Activated T-cell treated with anti-CD3 and anti-CD28 coated beads, Interleukin-2, amount 50 U/mL, for 24 hours (primary cell): ENCODE measurements at regions not wholly inside any gene's neighbourhood (a gene's known extent, or its start where the extent isn't known, plus 50 kb on each side); places are given as distances from the start of the nearest gene placed in this dataset.
A peak's percentile ranks its signal among the peaks of the same experiment; 100 is the strongest.

Experiments used
- DNase-seq: peaks from one replicate; pipeline ENCODE4 v3.0.0-alpha.2; 2020
- H3K27ac Mint-ChIP-seq: 2 replicates; pipeline ENCODE4 v1.8.0; 2020; ENCODE audit warnings: mild to moderate bottlenecking, mixed read lengths
- H3K27me3 Mint-ChIP-seq: 2 replicates; pipeline ENCODE4 v1.8.0; 2020; ENCODE audit warnings: mixed read lengths
- H3K36me3 Mint-ChIP-seq: 2 replicates; pipeline ENCODE4 v1.8.0; 2020; ENCODE audit warnings: low read depth, mixed read lengths
- H3K4me1 Mint-ChIP-seq: 2 replicates; pipeline ENCODE4 v1.8.0; 2020; ENCODE audit warnings: low read depth, mixed read lengths
- H3K4me3 Mint-ChIP-seq: 2 replicates; pipeline ENCODE4 v1.8.0; 2020; ENCODE audit warnings: mild to moderate bottlenecking, moderate library complexity, mixed read lengths
- H3K9me3 Mint-ChIP-seq: 2 replicates; pipeline ENCODE4 v1.8.0; 2020; ENCODE audit warnings: mixed read lengths

DNA sequence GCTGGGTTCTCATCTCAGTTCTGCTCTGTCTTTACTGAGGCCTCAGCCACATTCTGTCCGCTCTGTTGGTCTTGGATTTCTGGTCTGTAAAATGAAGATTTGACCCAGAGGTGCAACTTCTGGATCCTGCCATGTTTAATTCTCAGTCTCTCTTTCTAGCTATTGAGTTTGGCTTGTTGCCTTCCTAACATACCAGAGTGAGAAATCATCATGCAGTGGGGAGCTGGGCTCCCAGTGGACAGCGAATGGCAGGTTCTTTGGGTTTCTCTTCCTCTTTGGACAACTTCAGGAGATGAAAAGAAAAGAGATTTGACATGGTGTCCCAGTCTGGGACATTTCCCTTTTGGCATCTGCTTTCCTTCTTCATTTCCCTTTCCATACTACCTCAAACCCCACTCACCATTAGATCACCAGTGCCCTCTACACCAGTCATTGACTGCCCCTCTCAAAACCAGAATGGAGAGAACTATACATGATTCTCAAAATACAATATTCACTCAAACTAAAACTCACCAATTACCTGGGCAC, 334.7 kb downstream of the ACTL7B start:
- no peak overlapping the region for H3K27ac Mint-ChIP-seq
- H3K4me3 Mint-ChIP-seq, result no peak overlapping the region
- H3K36me3 Mint-ChIP-seq, result no peaks in the 10 kb centered on the region
- no peaks in the 10 kb centered on the region for H3K9me3 Mint-ChIP-seq
- H3K27me3 Mint-ChIP-seq, result no peaks in the 10 kb centered on the region
- H3K4me1 Mint-ChIP-seq, result no peaks in the 10 kb centered on the region
- DNase-seq, result no peak

DNA sequence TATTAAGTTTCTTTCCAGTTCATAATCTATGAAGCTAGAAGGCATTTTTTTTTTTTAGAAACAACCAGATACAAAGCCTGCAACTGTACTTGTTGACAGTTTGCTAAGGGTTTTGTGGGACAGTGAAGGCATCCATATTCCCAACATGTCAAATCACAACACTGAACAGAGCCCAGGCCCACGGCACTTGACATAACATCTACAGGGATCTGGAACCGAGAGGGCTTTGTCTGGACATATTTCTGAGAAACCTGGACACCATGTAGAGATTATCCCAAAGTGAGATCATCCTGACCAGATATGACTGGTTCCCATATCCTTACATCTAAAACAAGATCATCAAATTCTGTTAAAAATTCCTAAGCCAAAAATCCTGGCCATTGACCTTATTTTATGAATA, 336.3 kb downstream of the ACTL7B start:
- Mint-ChIP-seq H3K27ac (no peak overlapping the region), H3K36me3 (no peaks in the 10 kb centered on the region), H3K9me3 (no peaks in the 10 kb centered on the region), H3K4me1 (no peaks in the 10 kb centered on the region), H3K4me3 (no peak overlapping the region), H3K27me3 (no peaks in the 10 kb centered on the region)
- no peak for DNase-seq

DNA sequence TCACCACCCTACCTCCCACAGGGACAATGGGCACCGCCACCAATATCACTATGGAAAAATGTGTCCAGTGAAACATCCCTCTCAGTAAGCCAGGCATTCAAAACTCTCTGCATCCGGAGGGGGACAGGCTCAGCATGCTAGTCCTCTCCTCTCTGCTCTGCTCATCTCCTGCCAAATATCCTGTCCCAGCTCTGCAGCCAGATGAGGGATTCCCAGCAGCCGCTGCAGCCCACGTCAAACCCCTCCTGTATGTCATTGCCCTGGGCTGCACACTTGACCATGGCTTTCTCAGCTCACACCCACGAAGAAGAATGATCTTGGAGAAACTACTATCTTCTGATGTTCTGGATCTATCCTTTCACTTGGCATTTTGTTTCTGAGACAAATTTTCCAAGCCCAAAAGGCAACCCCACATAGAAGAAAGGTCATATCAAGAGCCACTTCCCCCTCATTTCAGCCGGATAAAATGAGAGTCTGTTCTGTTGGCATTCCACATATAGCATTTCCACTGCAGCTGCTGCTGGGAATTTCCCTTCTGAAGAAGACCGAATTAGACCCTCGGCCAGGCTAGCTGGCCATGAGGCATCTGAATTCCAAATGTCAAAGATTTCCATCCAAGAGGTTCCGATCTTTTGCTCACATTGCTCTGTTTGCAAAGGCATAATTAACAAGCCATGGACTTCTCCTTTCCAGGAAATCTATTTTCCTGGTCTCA, 338.0 kb downstream of the ACTL7B start:
- H3K4me3 Mint-ChIP-seq, result no peak overlapping the region
- no peak overlapping the region for H3K27ac Mint-ChIP-seq
- no peaks in the 10 kb centered on the region for H3K4me1 Mint-ChIP-seq

DNA sequence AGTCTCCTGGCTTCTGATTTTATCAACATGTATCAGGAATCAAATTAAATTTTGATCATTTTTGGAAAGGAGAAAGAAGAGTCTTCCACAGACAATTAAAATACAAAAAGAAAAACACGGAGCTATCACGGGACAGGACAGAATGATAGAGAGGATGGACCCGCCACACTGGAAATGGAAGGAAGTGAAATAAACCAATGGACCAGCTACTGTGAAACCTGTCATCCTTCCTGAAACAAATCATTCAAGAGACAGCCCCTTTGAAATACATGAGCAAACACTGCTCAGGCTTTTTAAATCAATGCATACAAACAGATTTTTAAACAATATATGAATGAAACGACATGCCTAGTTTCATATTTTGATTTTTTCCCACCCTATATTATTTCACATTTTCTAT, 339.4 kb downstream of the ACTL7B start:
- Mint-ChIP-seq H3K27me3 (no peaks in the 10 kb centered on the region), H3K27ac (no peak overlapping the region), H3K4me3 (no peak overlapping the region), H3K4me1 (no peaks in the 10 kb centered on the region), H3K36me3 (no peaks in the 10 kb centered on the region), H3K9me3 (peaks cover 5% of the 10 kb centered on the region)
- no peak for DNase-seq

More for the DNA sequence above, 338.0 kb downstream of the ACTL7B start:
- no peaks in the 10 kb centered on the region for H3K27me3 Mint-ChIP-seq
- no peaks in the 10 kb centered on the region for H3K36me3 Mint-ChIP-seq
- H3K9me3 Mint-ChIP-seq, result no peaks in the 10 kb centered on the region
- no peak for DNase-seq

DNA sequence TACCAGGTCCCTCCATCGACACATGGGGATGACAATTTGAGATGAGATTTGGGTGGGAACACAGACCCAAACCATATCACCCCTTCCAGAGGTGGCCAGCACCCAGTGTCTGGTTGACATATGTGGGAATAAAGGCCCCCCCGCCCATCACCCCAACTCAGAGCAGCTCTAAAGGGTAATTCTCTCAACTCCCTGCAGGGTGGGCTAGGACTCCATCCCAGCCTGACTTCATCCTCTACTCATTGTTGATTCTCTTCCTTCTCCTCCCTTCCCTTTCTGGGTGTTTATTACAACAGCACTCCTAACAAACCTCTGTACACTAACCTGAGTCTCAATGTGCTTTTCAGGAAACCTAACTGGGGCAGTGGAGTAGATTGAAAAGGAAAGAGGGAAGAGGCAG, 339.9 kb downstream of the ACTL7B start:
- H3K9me3 Mint-ChIP-seq, result peaks cover 7% of the 10 kb centered on the region
- H3K27ac Mint-ChIP-seq, result no peak overlapping the region
- no peaks in the 10 kb centered on the region for H3K4me1 Mint-ChIP-seq
- no peaks in the 10 kb centered on the region for H3K36me3 Mint-ChIP-seq
- DNase-seq, result no peak
- H3K27me3 Mint-ChIP-seq, result no peaks in the 10 kb centered on the region
- H3K4me3 Mint-ChIP-seq, result no peak overlapping the region

DNA sequence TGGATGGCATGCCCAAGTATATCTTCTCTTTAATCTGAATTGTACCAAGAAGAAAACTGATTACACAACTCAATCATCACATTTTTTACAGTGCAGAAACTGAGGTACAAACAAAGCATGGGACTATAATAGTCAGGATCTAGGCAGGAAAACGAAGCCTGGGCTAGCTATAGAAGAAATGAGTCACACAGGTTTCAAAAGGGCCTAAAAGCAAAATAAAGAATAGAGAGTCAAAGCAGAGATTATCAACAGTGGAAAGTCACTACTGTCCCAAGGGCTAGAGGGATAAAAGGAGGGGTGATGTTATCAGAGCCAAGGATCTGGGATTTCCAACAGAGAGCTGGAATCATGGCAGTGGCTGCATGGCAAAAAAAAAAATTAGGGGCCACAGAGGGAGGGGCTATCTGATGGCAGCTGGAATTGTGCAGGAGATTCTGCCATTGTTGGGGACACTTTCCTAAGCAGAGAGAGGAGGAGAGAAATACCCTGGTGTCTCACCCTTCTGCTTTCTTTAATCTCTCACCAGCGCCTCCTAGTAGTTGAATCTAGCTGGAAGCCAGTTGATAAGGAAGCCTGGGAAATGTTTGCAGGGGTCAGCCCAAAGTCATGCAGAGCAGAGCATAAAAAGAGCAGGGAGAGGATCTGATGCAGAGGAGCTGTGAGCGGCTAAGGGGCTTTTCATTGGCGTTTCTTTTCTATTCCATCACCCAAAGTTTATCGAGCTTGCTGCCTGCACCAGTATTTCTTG, 343.2 kb downstream of the ACTL7B start:
- no peak overlapping the region for H3K27ac Mint-ChIP-seq
- H3K4me3 Mint-ChIP-seq, result no peak overlapping the region
- DNase-seq, result no peak
- no peaks in the 10 kb centered on the region for H3K4me1 Mint-ChIP-seq
- no peaks in the 10 kb centered on the region for H3K36me3 Mint-ChIP-seq
- H3K27me3 Mint-ChIP-seq, result no peaks in the 10 kb centered on the region
- peaks cover 11% of the 10 kb centered on the region for H3K9me3 Mint-ChIP-seq

DNA sequence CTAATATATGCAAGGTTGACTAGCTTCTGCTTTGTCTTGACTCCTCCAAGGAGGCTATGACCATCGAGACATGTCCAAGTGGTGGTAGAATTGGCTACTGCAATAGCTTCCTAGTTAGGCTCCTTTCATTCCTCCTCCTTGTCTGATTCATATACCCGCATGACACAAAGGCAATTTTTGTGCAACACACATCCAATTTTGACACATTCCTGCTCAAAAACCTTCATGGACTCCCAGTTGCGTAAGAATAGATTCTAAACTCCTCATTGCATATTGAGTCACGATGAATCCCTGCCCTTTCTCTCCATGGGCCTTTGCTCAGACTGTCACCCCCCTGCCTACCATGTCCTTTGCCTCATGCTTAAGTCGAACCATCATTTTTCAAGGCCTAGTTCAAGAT, 344.5 kb downstream of the ACTL7B start:
- DNase-seq, result no peak
- H3K4me3 Mint-ChIP-seq, result no peak overlapping the region
- no peak overlapping the region for H3K27ac Mint-ChIP-seq
- H3K27me3 Mint-ChIP-seq, result no peaks in the 10 kb centered on the region
- peaks cover 11% of the 10 kb centered on the region for H3K9me3 Mint-ChIP-seq
- H3K36me3 Mint-ChIP-seq, result no peaks in the 10 kb centered on the region
- H3K4me1 Mint-ChIP-seq, result no peaks in the 10 kb centered on the region

DNA sequence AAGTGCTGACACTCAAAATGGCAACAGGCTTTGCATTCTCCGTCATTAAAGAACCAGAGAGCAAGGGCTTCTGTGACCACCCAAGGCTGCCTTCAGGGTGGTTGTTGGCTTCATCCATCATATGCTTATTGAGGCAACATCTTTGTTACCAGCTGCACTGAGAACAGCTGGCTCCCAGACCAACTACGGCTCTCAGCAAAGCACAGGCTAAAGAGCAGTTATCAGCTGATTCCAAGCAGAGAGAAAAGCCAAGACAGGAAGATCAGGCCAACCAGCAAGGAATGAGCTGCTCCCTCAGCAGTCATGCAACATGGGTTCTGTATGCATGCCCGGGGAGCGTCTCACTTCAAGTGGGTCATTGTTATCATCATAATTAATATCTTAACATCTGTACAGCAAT, 358.9 kb downstream of the ACTL7B start:
- no peaks in the 10 kb centered on the region for H3K27me3 Mint-ChIP-seq

DNA sequence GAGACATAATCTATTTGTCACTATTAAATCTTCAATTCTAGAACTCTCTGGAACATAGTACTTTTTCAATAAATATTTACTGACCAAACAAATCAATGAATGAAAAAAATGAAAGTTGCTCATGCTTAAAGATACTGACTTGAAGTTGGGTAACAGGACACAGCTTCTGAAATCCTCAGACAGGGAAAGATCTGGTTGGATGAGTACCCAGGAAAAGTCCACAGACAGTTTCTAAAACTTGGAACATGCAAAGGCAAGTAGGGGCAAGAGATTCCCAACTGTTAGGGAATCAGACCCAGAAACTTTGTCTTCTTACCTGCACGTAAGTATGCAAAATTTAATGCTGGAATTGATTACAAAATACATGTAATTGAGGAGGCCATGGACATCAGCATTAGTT, 366.2 kb downstream of the ACTL7B start:
- H3K27me3 Mint-ChIP-seq, result no peaks in the 10 kb centered on the region
- no peak overlapping the region for H3K4me3 Mint-ChIP-seq
- H3K4me1 Mint-ChIP-seq, result no peaks in the 10 kb centered on the region
- no peaks in the 10 kb centered on the region for H3K36me3 Mint-ChIP-seq
- H3K27ac Mint-ChIP-seq, result no peak overlapping the region
- DNase-seq, result no peak
- H3K9me3 Mint-ChIP-seq, result peaks cover 11% of the 10 kb centered on the region

More for the DNA sequence above, 358.9 kb downstream of the ACTL7B start:
- Mint-ChIP-seq H3K27ac (no peak overlapping the region), H3K4me3 (no peak overlapping the region), H3K4me1 (no peaks in the 10 kb centered on the region), H3K36me3 (peaks cover 1% of the 10 kb centered on the region), H3K9me3 (peaks cover 13% of the 10 kb centered on the region)
- DNase-seq, result no peak

DNA sequence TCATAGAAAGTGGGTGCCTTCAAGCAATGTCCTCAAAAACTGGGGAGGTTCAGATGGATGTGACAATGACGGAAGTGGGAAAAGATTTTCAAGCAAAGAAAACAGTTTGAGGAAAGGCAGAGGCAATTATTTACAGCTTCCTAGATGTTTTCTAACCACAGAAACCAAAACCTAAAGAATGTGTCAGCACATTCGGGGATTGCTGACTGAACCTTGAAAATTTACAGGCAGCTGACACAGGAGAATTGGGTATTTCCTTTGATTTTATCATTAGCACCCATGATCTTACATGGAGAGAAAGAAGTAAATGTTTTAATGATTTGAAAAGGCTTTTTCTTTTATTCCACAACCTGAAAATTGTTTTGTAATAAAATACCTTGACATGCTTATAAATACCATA, 369.0 kb downstream of the ACTL7B start:
- H3K27ac Mint-ChIP-seq, result no peak overlapping the region
- no peak overlapping the region for H3K4me3 Mint-ChIP-seq
- no peaks in the 10 kb centered on the region for H3K4me1 Mint-ChIP-seq
- no peaks in the 10 kb centered on the region for H3K27me3 Mint-ChIP-seq
- peaks cover 5% of the 10 kb centered on the region for H3K9me3 Mint-ChIP-seq
- H3K36me3 Mint-ChIP-seq, result no peaks in the 10 kb centered on the region
- no peak for DNase-seq

DNA sequence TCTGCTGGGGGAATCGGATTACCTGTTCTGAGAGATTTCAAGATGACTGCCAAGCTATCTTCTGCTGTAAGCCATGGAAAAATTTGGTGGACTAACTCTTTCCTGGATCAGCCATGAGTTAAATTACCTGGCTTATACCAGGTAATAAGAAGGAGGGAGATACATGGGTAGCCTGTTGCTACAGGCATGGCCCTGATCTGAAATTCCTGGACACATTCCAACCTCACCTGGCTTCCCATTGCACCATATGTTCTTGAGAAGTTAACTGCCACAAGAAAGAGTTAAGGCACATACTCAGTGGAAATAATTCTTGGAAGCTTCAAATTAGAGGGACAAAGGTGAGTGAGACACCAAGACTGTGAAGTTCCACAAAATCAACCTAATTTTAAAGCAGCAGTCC, 371.3 kb downstream of the ACTL7B start:
- H3K4me3 Mint-ChIP-seq, result no peak overlapping the region

DNA sequence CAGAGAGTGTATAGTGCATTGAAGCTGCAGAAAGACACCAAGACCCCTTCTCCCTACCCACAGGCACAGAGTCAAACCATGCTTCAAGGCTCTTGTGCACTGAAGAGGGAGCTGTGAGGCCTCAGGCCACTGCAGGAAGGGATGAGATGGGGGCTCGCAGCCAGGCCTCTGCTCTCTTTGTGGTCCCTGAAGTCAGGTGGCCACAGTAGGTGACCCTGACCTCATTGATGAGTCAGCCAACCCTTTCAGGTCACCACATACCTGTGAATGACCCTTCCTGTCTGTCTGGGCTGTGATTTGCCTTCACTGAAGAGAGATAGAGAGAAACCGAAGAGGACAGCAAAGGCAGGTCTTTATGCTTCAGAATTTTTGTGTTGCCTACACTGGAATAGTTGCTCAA, 372.1 kb downstream of the ACTL7B start:
- Mint-ChIP-seq H3K4me3 (no peak overlapping the region), H3K36me3 (no peaks in the 10 kb centered on the region), H3K9me3 (no peaks in the 10 kb centered on the region), H3K4me1 (peaks cover 5% of the 10 kb centered on the region), H3K27me3 (no peaks in the 10 kb centered on the region), H3K27ac (no peak overlapping the region)
- no peak for DNase-seq

More for the DNA sequence above, 371.3 kb downstream of the ACTL7B start:
- Mint-ChIP-seq H3K9me3 (no peaks in the 10 kb centered on the region), H3K27ac (no peak overlapping the region), H3K27me3 (no peaks in the 10 kb centered on the region), H3K36me3 (no peaks in the 10 kb centered on the region), H3K4me1 (no peaks in the 10 kb centered on the region)
- no peak for DNase-seq

DNA sequence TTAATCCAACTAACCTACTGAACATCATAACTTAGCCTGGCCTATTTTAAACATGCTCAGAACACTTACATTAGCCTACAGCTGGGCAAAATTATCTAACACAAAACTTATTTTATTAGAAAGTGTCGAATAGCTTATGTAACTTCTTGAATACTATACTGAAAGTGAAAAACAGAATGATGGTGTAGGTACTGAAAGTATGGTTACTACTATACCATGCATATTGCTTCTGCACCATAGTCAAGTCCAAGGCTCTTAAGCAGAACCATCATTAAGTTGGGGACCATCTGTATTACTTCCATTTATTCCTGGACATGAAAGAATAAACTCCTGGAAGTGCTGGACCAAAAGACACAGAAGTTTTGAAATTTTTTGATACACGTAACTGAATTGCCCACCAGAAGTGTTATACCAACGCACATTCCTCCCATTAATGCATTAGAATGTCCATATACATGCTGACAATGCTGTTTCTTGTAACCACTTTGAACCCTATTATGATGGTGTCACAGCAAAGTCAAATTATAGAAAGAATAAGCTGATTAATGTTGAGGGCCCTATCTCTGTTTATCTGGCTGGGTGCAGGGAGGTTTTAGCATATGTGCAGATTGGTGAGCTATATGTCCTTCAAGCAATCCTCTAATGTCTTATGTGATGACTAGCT, 375.7 kb downstream of the ACTL7B start:
- Mint-ChIP-seq H3K4me1 (peaks cover 7% of the 10 kb centered on the region), H3K27ac (no peak overlapping the region), H3K4me3 (no peak overlapping the region), H3K9me3 (no peaks in the 10 kb centered on the region), H3K36me3 (no peaks in the 10 kb centered on the region), H3K27me3 (no peaks in the 10 kb centered on the region)
- no peak for DNase-seq

DNA sequence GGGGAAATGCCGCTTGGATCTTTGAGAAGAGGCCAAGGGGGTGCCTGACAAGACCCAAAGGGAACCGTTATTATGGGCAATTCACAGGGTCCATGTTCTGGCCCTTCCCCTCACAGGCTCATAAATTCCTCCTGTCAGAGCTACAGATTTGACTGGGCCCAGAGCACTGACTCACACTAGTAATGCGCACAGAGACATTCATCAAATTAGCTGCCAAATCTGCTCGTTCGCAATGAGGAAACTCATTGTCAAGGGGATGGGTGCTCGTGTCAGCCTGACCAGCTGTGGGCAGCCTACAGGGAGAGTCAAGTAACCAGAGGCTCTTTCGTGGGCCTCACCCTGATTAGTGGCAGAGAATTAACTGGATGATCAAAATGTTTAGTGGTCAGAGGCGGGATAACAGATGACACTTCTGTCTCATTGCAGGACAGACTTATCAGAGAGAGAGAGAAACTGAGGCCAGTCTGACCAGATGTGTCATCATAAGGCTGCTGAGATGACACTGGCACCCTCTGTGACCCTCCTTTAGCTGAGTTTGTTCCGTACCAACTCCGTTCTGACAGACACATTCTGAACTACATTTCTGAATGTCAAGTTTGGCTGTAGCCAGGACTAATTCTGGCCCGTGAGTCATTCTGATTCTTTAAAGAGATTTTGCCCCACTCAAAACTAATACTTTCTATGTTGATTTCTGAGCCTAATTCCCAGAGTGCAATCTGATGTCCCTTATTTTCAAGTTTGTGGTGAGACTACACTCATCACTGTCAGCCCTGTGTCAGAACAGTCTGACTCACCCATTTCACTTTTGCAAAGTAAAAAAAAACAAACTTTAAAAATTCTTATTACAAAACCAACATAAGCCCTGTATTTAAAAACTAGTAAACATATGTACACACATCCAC, 377.1 kb downstream of the ACTL7B start:
- Mint-ChIP-seq H3K27ac (peak overlapping the region; percentile 81), H3K27me3 (no peaks in the 10 kb centered on the region)

More for the DNA sequence above, 377.1 kb downstream of the ACTL7B start:
- Mint-ChIP-seq H3K36me3 (no peaks in the 10 kb centered on the region), H3K4me1 (peaks cover 7% of the 10 kb centered on the region), H3K9me3 (peaks cover 2% of the 10 kb centered on the region), H3K4me3 (no peak overlapping the region)
- no peak for DNase-seq
